GM21737 (cell line): ENCODE measurements at regions not wholly inside any gene's neighbourhood (a gene's known extent, or its start where the extent isn't known, plus 50 kb on each side); places are given as distances from the start of the nearest gene placed in this dataset.
"Not testable (repeated sequence)": the region's sequence is repeated elsewhere in the genome, so short reads cannot be mapped to it uniquely, and the experiment has no call there.

Experiments used
- ATAC-seq: cut with Tn5 transposase; IDR thresholded peaks from one replicate; pipeline ENCODE4 v1.9.1; 2021; ENCODE audit warnings: mild to moderate bottlenecking, moderate library complexity; ENCODE audit not compliant: unreplicated experiment

GRCh38 chr4:153099391-153100140, 104.7 kb upstream of the TRIM2 start:
- no peak for ATAC-seq

GRCh38 chr4:153106736-153107135, 97.5 kb upstream of the TRIM2 start:
- not testable (repeated sequence) for ATAC-seq

- no peak for ATAC-seq
Observed at GRCh38 chr4:153107246-153107645, 97.0 kb upstream of the TRIM2 start.

GRCh38 chr4:153109296-153109849, 94.9 kb upstream of the TRIM2 start:
- no peak for ATAC-seq

- no peak for ATAC-seq
Observed at GRCh38 chr4:153110739-153111138, 93.5 kb upstream of the TRIM2 start.

- ATAC-seq = no peak
Observed at GRCh38 chr4:153111426-153112040, 92.7 kb upstream of the TRIM2 start.

GRCh38 chr4:153112041-153112441, 92.2 kb upstream of the TRIM2 start:
- ATAC-seq = no peak

- no peak for ATAC-seq
Observed at GRCh38 chr4:153113061-153113837, 91.0 kb upstream of the TRIM2 start.

GRCh38 chr4:153113838-153114105, 90.5 kb upstream of the TRIM2 start:
- no peak for ATAC-seq

- no peak for ATAC-seq
Observed at GRCh38 chr4:153114771-153115321, 89.4 kb upstream of the TRIM2 start.

- ATAC-seq = peak; percentile 77
Observed at GRCh38 chr4:153115322-153116290, 88.6 kb upstream of the TRIM2 start.

- ATAC-seq = no peak
Observed at GRCh38 chr4:153116291-153116680, 88.0 kb upstream of the TRIM2 start.

- ATAC-seq = no peak
Observed at GRCh38 chr4:153116801-153117200, 87.4 kb upstream of the TRIM2 start.

- ATAC-seq = no peak
Observed at GRCh38 chr4:153117554-153117953, 86.7 kb upstream of the TRIM2 start.

- ATAC-seq = no peak
Observed at GRCh38 chr4:153119626-153120025, 84.6 kb upstream of the TRIM2 start.

- no peak for ATAC-seq
Observed at GRCh38 chr4:153120235-153120634, 84.0 kb upstream of the TRIM2 start.

- ATAC-seq = no peak
Observed at GRCh38 chr4:153122855-153123254, 81.4 kb upstream of the TRIM2 start.

GRCh38 chr4:153126137-153126536, 78.1 kb upstream of the TRIM2 start:
- ATAC-seq = no peak

- ATAC-seq = no peak
Observed at GRCh38 chr4:153127760-153128494, 76.3 kb upstream of the TRIM2 start.

- no peak for ATAC-seq
Observed at GRCh38 chr4:153131596-153131995, 72.6 kb upstream of the TRIM2 start.
